ENCODE measurements at regions not wholly inside any gene's neighbourhood (a gene's known extent, or its start where the extent isn't known, plus 50 kb on each side); places are given as distances from the start of the nearest gene placed in this dataset.

DNA sequence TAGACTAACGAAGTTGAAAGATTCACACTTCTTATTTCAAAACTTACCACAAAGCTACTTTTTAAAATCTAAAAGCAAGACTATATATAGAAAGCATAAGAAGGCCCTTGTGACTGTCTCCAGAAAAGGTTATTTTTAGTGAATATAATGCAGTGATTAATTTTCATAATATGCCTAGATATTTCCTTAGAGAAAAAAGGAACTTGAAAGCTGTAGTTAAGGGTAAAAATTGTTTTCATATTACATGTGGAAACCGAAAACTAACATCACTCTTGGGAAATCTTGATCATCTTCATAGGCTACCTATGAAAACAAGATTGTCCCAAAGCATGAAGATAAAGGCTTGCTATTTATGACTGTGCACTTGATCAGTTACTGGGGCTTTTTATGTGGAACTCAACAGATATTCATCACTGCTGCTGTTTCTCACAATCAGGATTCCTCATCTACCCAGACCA is 223.2 kb downstream of the SH2D4B start:
- TF ChIP-seq SMAD1 (CRISPR knock-in tag; IDR thresholded peaks at IDR 0.05; ENCODE audit: borderline replicate concordance, low read depth) = no peak
- no peak for TF ChIP-seq MYC (CRISPR knock-in tag; IDR thresholded peaks at IDR 0.05; ENCODE audit: borderline replicate concordance)
- no peak for TF ChIP-seq BHLHE40 (IDR thresholded peaks at IDR 0.05; ENCODE audit: low read length)
- TF ChIP-seq FOXK1 (CRISPR knock-in tag; IDR thresholded peaks at IDR 0.05; ENCODE audit: borderline replicate concordance, low read depth) = no peak
- TF ChIP-seq CREB1 (IDR thresholded peaks at IDR 0.05) = no peak
- TF ChIP-seq CREB1 (CRISPR knock-in tag; IDR thresholded peaks at IDR 0.05) = no peak
- TF ChIP-seq FOXJ3 (CRISPR knock-in tag; IDR thresholded peaks at IDR 0.05; ENCODE audit: borderline replicate concordance) = no peak
- TF ChIP-seq FOXA1 (IDR thresholded peaks at IDR 0.05) = no peak
- TF ChIP-seq FOXA1 (CRISPR knock-in tag; IDR thresholded peaks at IDR 0.05) = no peak
- TF ChIP-seq YY1 (IDR thresholded peaks at IDR 0.05; ENCODE audit: insufficient read depth, insufficient replicate concordance, low read depth, low read length) = no peak
- TF ChIP-seq GABPA (IDR thresholded peaks at IDR 0.05; ENCODE audit: low read depth, low read length) = no peak
- no peak for TF ChIP-seq GABPA (CRISPR knock-in tag; IDR thresholded peaks at IDR 0.05; ENCODE audit: low read depth)
- TF ChIP-seq ZFP36L1 (CRISPR knock-in tag; IDR thresholded peaks at IDR 0.05) = no peak
- TF ChIP-seq, protein P1, sequence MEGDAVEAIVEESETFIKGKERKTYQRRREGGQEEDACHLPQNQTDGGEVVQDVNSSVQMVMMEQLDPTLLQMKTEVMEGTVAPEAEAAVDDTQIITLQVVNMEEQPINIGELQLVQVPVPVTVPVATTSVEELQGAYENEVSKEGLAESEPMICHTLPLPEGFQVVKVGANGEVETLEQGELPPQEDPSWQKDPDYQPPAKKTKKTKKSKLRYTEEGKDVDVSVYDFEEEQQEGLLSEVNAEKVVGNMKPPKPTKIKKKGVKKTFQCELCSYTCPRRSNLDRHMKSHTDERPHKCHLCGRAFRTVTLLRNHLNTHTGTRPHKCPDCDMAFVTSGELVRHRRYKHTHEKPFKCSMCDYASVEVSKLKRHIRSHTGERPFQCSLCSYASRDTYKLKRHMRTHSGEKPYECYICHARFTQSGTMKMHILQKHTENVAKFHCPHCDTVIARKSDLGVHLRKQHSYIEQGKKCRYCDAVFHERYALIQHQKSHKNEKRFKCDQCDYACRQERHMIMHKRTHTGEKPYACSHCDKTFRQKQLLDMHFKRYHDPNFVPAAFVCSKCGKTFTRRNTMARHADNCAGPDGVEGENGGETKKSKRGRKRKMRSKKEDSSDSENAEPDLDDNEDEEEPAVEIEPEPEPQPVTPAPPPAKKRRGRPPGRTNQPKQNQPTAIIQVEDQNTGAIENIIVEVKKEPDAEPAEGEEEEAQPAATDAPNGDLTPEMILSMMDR (CRISPR knock-in tag; IDR thresholded peaks at IDR 0.05) = no peak
- no peak for TF ChIP-seq FIP1L1 (IDR thresholded peaks at IDR 0.05; ENCODE audit: borderline replicate concordance, insufficient read depth, low read depth, low read length)
- TF ChIP-seq FOXP1 (IDR thresholded peaks at IDR 0.05) = no peak
- no peak for TF ChIP-seq FOXP1 (CRISPR knock-in tag; IDR thresholded peaks at IDR 0.05)

Measured in HepG2 (cell line).